Upper lobe of left lung (tissue), 6 donors: ENCODE measurements at regions not wholly inside any gene's neighbourhood (a gene's known extent, or its start where the extent isn't known, plus 50 kb on each side); places are given as distances from the start of the nearest gene placed in this dataset.
A peak's percentile ranks its signal among the peaks of the same experiment; 100 is the strongest.
"Not testable (repeated sequence)": the region's sequence is repeated elsewhere in the genome, so short reads cannot be mapped to it uniquely, and the experiment has no call there.

ENCODE experiments used
- ATAC-seq, 2 donors: fragments of 200-7000 bp; cut with Tn5 transposase; one replicate each; pipeline ENCODE4 v1.9.1; 2022; ENCODE audit warnings: mild to moderate bottlenecking in 2 of 2, moderate library complexity in 2 of 2; ENCODE audit not compliant: low FRiP score in 2 of 2
- DNase-seq, 2 donors: peaks; one replicate each; pipeline ENCODE4 v3.0.0-alpha.2; 2019 to 2020
- H3K27ac ChIP-seq, 4 donors: fragments of 200-600 bp; sonication (generic); one replicate each; pipeline ENCODE4 v1.5.1; 2016 to 2019
- H3K27me3 ChIP-seq, 4 donors: fragments of 200-600 bp; sonication (generic); one replicate each; pipeline ENCODE4 v1.5.1; 2017 to 2019
- H3K36me3 ChIP-seq, 4 donors: fragments of 200-600 bp; sonication (generic); one replicate each; pipeline ENCODE4 v1.5.1; 2016 to 2019
- H3K4me1 ChIP-seq, 4 donors: fragments of 200-600 bp; sonication (generic); one replicate each; pipeline ENCODE4 v1.5.1; 2018 to 2019
- H3K4me3 ChIP-seq, 4 donors: fragments of 200-600 bp; sonication (generic); one replicate each; pipeline ENCODE4 v1.5.1; 2017 to 2019; ENCODE audit warnings: mild to moderate bottlenecking in 2 of 4, moderate library complexity in 1 of 4
- H3K9me3 ChIP-seq, 4 donors: fragments of 200-600 bp; sonication (generic); one replicate each; pipeline ENCODE4 v1.5.1; 2018 to 2019
- EP300 ChIP-seq, 4 donors: sonication (generic); formaldehyde crosslinking; IDR thresholded peaks; one replicate each; pipeline ENCODE4 v1.5.1; 2017; ENCODE audit warnings: antibody characterized with exemption in 4 of 4, control low read depth in 2 of 4
- POLR2A ChIP-seq, 4 donors: fragments of 450-650 bp; IDR thresholded peaks; one replicate each; pipeline ENCODE4 v1.5.1; 2016 to 2017; ENCODE audit warnings: antibody characterized with exemption in 4 of 4, mild to moderate bottlenecking in 2 of 4
- POLR2AphosphoS5 ChIP-seq, 2 donors: sonication (generic); formaldehyde crosslinking; IDR thresholded peaks; one replicate each; pipeline ENCODE4 v1.5.1; 2017; ENCODE audit warnings: antibody characterized with exemption in 2 of 2
- WGBS, 2 donors: methylation state at CpG; one replicate each; pipeline ENCODE4 v1.1.5; 2017 to 2018; 5-methylcytosine and 5-hydroxymethylcytosine counted together
- TF ChIP-seq, protein P1 (sequence below), 6 experiments: fragments of 450-650 bp in 4 of 6; fragments of 200-600 bp in 2 of 6; sonication (generic) in 2 of 6; IDR thresholded peaks; one replicate each; pipeline ENCODE4 v1.5.1; 2016 to 2019; ENCODE audit warnings: antibody characterized with exemption in 6 of 6
- donor health status: DM: no; HTN: no; CAD: no; lungs with moderate emphysema.
- donor health status: DM: no; HTN: yes; CAD: no; lungs with severe emphysema.

DNA sequence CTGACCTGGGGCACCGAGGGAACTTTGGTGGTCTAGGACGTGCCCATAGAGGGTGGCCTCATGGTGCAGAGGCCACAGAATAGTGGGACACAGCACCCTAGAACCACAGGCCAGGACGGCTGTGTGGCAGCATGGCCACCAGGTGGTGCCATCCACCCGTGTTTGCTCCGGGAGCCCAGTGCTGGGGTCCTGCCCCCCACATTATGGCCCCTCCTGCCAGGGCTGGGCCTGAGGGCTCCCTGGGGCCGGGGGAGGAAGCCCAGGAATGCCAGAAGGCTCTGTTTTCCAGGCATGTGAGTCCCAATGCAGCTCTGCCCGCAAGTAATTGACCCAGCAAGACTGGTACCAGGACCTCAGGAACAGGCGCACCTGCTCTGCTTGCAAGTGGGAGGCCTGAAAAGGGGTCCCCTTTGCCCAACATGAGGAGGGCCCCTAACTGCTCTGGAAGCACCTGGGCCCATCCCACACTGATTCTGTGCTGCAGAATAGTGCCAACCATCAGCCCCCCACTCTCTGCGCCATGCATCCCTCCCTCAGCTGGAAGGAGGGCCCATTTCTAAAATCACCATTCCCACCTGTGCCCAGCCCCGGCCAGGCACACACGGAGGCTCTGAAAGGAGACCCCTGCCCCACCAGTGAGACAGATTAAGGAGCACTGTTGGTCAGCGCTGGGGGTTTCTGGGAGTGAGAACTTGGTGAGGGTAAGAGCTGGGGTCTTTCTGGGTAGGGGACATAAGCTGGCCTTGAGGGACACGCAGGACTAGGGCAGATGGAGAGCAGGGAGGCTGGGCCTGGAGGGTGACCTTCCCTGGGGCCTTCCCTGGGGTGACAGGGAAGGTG lies 174.4 kb downstream of the TBC1D2B start:
- 45 to 49% methylated on average over 6 to 13 of the region's 13 CpGs for WGBS, 2 donors
- DNase-seq = peak in 1 of 2 donors; percentile 72
- not testable (repeated sequence) for H3K27me3 ChIP-seq, H3K4me3 ChIP-seq, H3K9me3 ChIP-seq, H3K4me1 ChIP-seq, H3K36me3 ChIP-seq, ATAC-seq, H3K27ac ChIP-seq
- TF ChIP-seq, protein P1, sequence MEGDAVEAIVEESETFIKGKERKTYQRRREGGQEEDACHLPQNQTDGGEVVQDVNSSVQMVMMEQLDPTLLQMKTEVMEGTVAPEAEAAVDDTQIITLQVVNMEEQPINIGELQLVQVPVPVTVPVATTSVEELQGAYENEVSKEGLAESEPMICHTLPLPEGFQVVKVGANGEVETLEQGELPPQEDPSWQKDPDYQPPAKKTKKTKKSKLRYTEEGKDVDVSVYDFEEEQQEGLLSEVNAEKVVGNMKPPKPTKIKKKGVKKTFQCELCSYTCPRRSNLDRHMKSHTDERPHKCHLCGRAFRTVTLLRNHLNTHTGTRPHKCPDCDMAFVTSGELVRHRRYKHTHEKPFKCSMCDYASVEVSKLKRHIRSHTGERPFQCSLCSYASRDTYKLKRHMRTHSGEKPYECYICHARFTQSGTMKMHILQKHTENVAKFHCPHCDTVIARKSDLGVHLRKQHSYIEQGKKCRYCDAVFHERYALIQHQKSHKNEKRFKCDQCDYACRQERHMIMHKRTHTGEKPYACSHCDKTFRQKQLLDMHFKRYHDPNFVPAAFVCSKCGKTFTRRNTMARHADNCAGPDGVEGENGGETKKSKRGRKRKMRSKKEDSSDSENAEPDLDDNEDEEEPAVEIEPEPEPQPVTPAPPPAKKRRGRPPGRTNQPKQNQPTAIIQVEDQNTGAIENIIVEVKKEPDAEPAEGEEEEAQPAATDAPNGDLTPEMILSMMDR (IDR thresholded peaks at IDR 0.05) = peak in 4 of 6 experiments; percentile 34 to 52 (median 42)

DNA sequence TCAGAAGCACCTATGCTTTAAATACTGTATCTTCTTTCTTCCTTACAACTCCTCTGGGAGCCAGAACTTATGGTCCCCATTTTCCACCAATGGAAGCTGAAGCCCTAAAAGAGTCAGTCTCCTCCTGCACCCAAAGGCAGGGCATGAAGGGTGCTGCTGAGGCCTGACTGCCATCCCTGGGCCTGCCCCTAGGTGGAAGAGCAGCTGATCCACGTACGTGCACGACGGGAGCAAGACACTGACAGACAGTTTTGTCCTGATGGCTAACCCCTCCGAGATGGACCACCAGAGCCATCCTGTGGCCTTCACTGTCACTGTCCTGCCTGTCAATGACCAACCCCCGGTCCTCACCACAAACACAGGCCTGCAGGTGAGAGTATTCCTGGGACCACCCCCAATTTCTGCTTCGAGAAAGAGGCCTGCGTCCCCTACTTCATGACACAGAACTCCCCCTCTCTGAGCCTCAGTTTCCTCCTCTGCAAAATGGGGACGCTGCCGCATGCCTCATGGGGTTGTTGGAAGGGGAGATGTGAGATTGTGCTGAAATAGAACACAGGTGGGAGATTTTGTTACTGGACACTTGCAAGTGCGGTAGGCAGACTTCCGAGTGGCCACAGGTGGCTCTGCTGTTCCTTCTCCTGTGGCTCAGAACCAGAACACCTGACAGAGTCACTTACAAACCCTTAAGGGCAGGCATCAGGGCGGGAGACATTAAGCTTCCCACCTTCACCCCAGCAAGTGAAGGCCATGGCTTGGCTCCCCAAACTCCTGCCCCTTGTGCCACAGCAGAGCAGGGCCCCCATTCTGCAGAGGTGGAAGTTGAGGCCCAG lies 175.4 kb downstream of the TBC1D2B start:
- no peaks in the 10 kb centered on the region for H3K36me3 ChIP-seq
- TF ChIP-seq EP300 (IDR thresholded peaks at IDR 0.05) (no peak), POLR2A (IDR thresholded peaks at IDR 0.05) (no peak), POLR2AphosphoS5 (IDR thresholded peaks at IDR 0.05) (no peak)
- TF ChIP-seq, protein P1 (IDR thresholded peaks at IDR 0.05) = no peak

GRCh38 chr15:77901251-77901881 lies 176.1 kb downstream of the TBC1D2B start:
- ATAC-seq (no peak), DNase-seq (no peak)
- Histone ChIP-seq H3K27me3 (no peaks in the 10 kb centered on the region), H3K9me3 (no peaks in the 10 kb centered on the region), H3K36me3 (no peaks in the 10 kb centered on the region), H3K4me1 (no peaks in the 10 kb centered on the region), H3K27ac (no peak overlapping the region), H3K4me3 (no peak overlapping the region)
- WGBS, 2 donors = 93 to 94% methylated on average over 3 to 13 of the region's 18 CpGs
- no peak for TF ChIP-seq EP300 (IDR thresholded peaks at IDR 0.05)
- no peak for TF ChIP-seq POLR2A (IDR thresholded peaks at IDR 0.05)
- TF ChIP-seq, protein P1 (IDR thresholded peaks at IDR 0.05) = no peak
- TF ChIP-seq POLR2AphosphoS5 (IDR thresholded peaks at IDR 0.05) = no peak

More for the DNA sequence above, 175.4 kb downstream of the TBC1D2B start:
- 85 to 86% methylated on average over 12 to 13 of the region's 13 CpGs for WGBS, 2 donors
- Histone ChIP-seq H3K27ac (no peak overlapping the region), H3K9me3 (no peaks in the 10 kb centered on the region), H3K27me3 (no peaks in the 10 kb centered on the region), H3K4me3 (no peak overlapping the region), H3K4me1 (no peaks in the 10 kb centered on the region)
- DNase-seq (no peak), ATAC-seq (no peak)

DNA sequence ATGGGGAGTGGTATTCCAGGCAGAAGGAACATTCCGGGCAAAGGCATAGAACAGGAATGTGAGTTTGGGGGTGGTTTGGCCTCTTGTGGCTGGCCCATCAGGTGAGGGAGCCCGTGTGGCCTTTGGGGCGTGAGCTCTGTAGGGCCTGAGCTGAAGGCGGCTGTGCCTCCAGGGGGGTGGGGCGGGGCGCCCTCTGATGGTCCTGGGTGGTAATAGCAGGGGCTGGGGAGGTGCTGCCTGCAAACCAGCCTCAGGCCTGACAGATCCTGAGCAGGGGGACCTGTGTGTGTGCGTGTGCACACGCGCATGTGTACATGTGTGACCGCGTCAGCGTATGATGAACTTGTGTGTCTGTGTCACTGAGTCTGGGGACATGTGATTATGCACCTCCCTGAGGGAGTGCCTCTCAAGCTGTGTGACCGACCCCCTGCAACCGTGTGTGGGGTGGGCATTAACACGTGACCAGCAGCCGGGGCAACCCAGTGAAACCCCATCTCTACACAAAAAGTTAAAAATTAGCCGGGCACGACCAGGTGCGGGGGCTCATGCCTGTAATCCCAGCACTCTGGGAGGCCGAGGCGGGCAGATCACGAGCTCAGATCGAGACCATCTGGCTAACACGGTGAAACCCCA lies 177.1 kb downstream of the TBC1D2B start:
- not testable (repeated sequence) for H3K27ac ChIP-seq, H3K4me1 ChIP-seq, H3K27me3 ChIP-seq, H3K36me3 ChIP-seq, H3K4me3 ChIP-seq, H3K9me3 ChIP-seq
- TF ChIP-seq, protein P1 (IDR thresholded peaks at IDR 0.05) = peak in 5 of 6 experiments; percentile 27 to 41 (median 38)
- WGBS, 2 donors = 68 to 81% methylated on average over 14 to 24 of the region's 24 CpGs
- peak in 1 of 2 donors; percentile 87 for DNase-seq
- ATAC-seq = peak; percentile 63 to 78

DNA sequence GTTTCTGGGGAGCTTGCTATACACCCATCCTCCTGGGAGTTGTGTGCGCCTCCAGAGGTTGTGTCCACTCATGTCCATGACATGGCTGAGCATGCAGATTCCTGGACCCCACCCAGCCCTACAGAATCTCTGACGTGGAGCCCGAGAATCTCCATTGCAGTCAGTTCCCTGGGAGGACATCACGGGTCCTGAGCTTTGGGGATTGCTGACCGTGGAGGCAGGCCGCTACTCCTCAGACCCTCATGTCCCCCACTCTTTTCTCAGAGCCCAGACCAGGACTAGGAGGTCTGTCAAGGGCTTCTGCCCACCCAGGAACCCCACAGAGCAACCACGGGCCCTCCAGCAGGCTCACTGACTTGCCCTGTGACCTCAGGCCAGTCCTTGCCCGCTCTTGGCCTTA lies 177.7 kb downstream of the TBC1D2B start:
- not testable (repeated sequence) for ATAC-seq, H3K27ac ChIP-seq, H3K4me1 ChIP-seq, H3K27me3 ChIP-seq, H3K4me3 ChIP-seq, DNase-seq, H3K36me3 ChIP-seq, H3K9me3 ChIP-seq
- WGBS, 2 donors = 100% methylated on average over 1 of the region's 8 CpGs; no CpG with 5 or more reads in 1 of the 2 donors
